ENCODE measurements at regions not wholly inside any gene's neighbourhood (a gene's known extent, or its start where the extent isn't known, plus 50 kb on each side); places are given as distances from the start of the nearest gene placed in this dataset.

- no TSS peak for BruUV-seq (replicated peaks)
- no peaks in the 10 kb centered on the region for H3K9me3 ChIP-seq (replicated peaks; ENCODE audit: control insufficient read depth, insufficient read depth, low read depth, low read length)
- CTCF ChIA-PET (ENCODE audit: low intra/inter-chr PET ratio) = no interaction called here
Observed at GRCh38 chrX:122545778-122546177, 638.3 kb upstream of the GRIA3 start.

More at GRCh38 chrX:122545778-122546177, 638.3 kb upstream of the GRIA3 start:
- no peak overlapping the region for H2AFZ ChIP-seq (ENCODE audit: low read depth, low read length)
- no peaks in the 10 kb centered on the region for H3K4me1 ChIP-seq (replicated peaks in 1 of 2; ENCODE audit: control insufficient read depth in 2 of 2, insufficient read depth in 2 of 2, low read length in 2 of 2)
- DNase-seq (ENCODE audit: extremely low read depth in 1 of 4, low spot score in 3 of 4) (no peak), ATAC-seq (no peak), FAIRE-seq (no peak)
- no peak overlapping the region for H3K9ac ChIP-seq (ENCODE audit: insufficient read depth in 1 of 2, low read depth in 2 of 2, low read length in 2 of 2)
- H3K27ac ChIP-seq (ENCODE audit: extremely low read depth, low read depth, low read length) = no peak overlapping the region
- H3K9me1 ChIP-seq (ENCODE audit: control insufficient read depth, insufficient read depth, low read length) = no peaks in the 10 kb centered on the region
- intact Hi-C loops (cut with micrococcal nuclease) = no loop called here
- H3K36me3 ChIP-seq (ENCODE audit: control insufficient read depth, insufficient read depth, low read length) = no peaks in the 10 kb centered on the region
- POLR2A ChIA-PET = no interaction called here
- H3K27me3 ChIP-seq (ENCODE audit: control insufficient read depth in 2 of 2, insufficient read depth in 2 of 2, low read length in 2 of 2) = no peaks in the 10 kb centered on the region
- in situ Hi-C loops (cut with MboI) = no loop called here
- H4K20me1 ChIP-seq (replicated peaks; ENCODE audit: control insufficient read depth, insufficient read depth, low read length) = no peaks in the 10 kb centered on the region
- TF ChIP-seq BRD9 (IDR thresholded peaks at IDR 0.05; ENCODE audit: low read depth, partially characterized antibody) (no peak), MEF2A (IDR thresholded peaks at IDR 0.05; ENCODE audit: control insufficient read depth, low read depth, low read length) (no peak), DDX20 (tag; IDR thresholded peaks at IDR 0.05; ENCODE audit: low read depth) (no peak), E2F4 (CRISPR knock-in tag; IDR thresholded peaks at IDR 0.05; ENCODE audit: low read depth) (no peak), CHD4 (IDR thresholded peaks at IDR 0.05; ENCODE audit: insufficient read depth, insufficient replicate concordance, low read depth, low read length, poor library complexity, severe bottlenecking) (no peak), MYBL2 (IDR thresholded peaks at IDR 0.05; ENCODE audit: low read depth) (no peak), MYBL2 (CRISPR knock-in tag; IDR thresholded peaks at IDR 0.05; ENCODE audit: borderline replicate concordance) (no peak), ARID3B (CRISPR knock-in tag; IDR thresholded peaks at IDR 0.05; ENCODE audit: borderline replicate concordance) (no peak), NRF1 (conservative IDR thresholded peaks at IDR 0.05 in 1 of 2, IDR thresholded peaks at IDR 0.05 in 1 of 2) (no peak)
- H3K4me2 ChIP-seq (ENCODE audit: insufficient read depth, low read length) = no peak overlapping the region
- no peak overlapping the region for H3K4me3 ChIP-seq
- H3K79me2 ChIP-seq (ENCODE audit: control insufficient read depth, insufficient read depth, low read length) = no peaks in the 10 kb centered on the region

Measured in K562 (cell line).